HCT116 (cell line): ENCODE measurements at regions not wholly inside any gene's neighbourhood (a gene's known extent, or its start where the extent isn't known, plus 50 kb on each side); places are given as distances from the start of the nearest gene placed in this dataset.

Experiments
- ATAC-seq: fragments of 200-7000 bp; cut with Tn5 transposase; 2 replicates; pipeline ENCODE4 v1.9.1; 2020; ENCODE audit warnings: mild to moderate bottlenecking, moderate library complexity
- BruUV-seq: library from RNA; stranded (reverse); fragments of 400-500 nt; replicated peaks from 2 replicates; lab custom pipeline; 2021; lab: Mats Ljungman, UMichigan
- CTCF ChIA-PET: fragments of 300-600 bp; sonication (Branson Sonifier 250); formaldehyde crosslinking; loops from one replicate; lab custom pipeline; 2021; ENCODE audit warnings: antibody characterized with exemption; lab: Charles Lee
- POLR2A ChIA-PET: fragments of 300-600, 350-600 bp; sonication (Branson Sonifier 250); formaldehyde crosslinking; loops from one replicate; lab custom pipeline; 2021; ENCODE audit warnings: antibody characterized with exemption; lab: Charles Lee
- RAD21 ChIA-PET, 2 experiments: fragments of 300-600 bp; sonication (Branson Sonifier 250); formaldehyde crosslinking; loops; one replicate each; lab custom pipeline; 2023; ENCODE audit warnings: low total read pairs in 2 of 2; ENCODE audit not compliant: uncharacterized antibody in 2 of 2, unreplicated experiment in 2 of 2, low non-redundant PET in 1 of 2; lab: Charles Lee
- DNase-seq: peaks from one replicate; pipeline ENCODE4 v3.0.0-alpha.2; 2010; ENCODE audit warnings: low read depth, low spot score
- H2AFZ ChIP-seq: fragments of 200-600 bp; shearing (Covaris generic), sonication (generic); 2 replicates; pipeline ENCODE4 v1.6.1; 2017; ENCODE audit warnings: low read depth, mixed run types, mixed read lengths, antibody characterized with exemption, low read length; ENCODE audit not compliant: poor library complexity, severe bottlenecking
- H3K27ac ChIP-seq: 2 replicates; pipeline ENCODE4 v1.5.1; 2012; ENCODE audit warnings: low read depth, low read length
- H3K27me3 ChIP-seq: fragments of 200-600 bp; sonication (generic); 2 replicates; pipeline ENCODE4 v1.6.1; 2016; ENCODE audit warnings: mixed run types, low read length, mixed read lengths; ENCODE audit not compliant: insufficient read depth
- H3K36me3 ChIP-seq, 2 experiments: fragments of 200-500 bp in 1 of 2; fragments of 200-600 bp in 1 of 2; sonication (Bioruptor generic) in 1 of 2; sonication (generic) in 1 of 2; 2 replicates each; pipeline versions ENCODE4 v1.5.1 to v1.6.1; 2014 to 2016; ENCODE audit warnings: low read length in 2 of 2, inconsistent platforms in 1 of 2, mixed read lengths in 1 of 2, mixed run types in 1 of 2; ENCODE audit not compliant: insufficient read depth in 2 of 2, control insufficient read depth in 1 of 2
- H3K4me1 ChIP-seq, 2 experiments: fragments of 200-600 bp in 1 of 2; sonication (generic) in 1 of 2; 2 replicates each; pipeline versions ENCODE4 v1.5.1 to v1.6.1; 2012 to 2017; ENCODE audit warnings: low read length in 2 of 2, inconsistent platforms in 1 of 2, mild to moderate bottlenecking in 1 of 2, mixed read lengths in 1 of 2, mixed run types in 1 of 2, moderate library complexity in 1 of 2; ENCODE audit not compliant: insufficient read depth in 2 of 2, control insufficient read depth in 1 of 2
- H3K4me2 ChIP-seq: fragments of 200-600 bp; sonication (generic); 2 replicates; pipeline ENCODE4 v1.6.1; 2017; ENCODE audit warnings: mixed run types, low read length, mixed read lengths
- H3K4me3 ChIP-seq, 2 experiments: fragments of 200-600 bp in 1 of 2; sonication (generic) in 1 of 2; replicated peaks in 1 of 2; 2 replicates each; pipeline ENCODE4 v1.5.1; 2011 to 2016; ENCODE audit warnings: low read length in 2 of 2, control low read depth in 1 of 2, low read depth in 1 of 2, mild to moderate bottlenecking in 1 of 2, mixed read lengths in 1 of 2, mixed run types in 1 of 2
- H3K79me2 ChIP-seq: fragments of 200-600 bp; sonication (generic); 2 replicates; pipeline ENCODE4 v1.6.1; 2017; ENCODE audit warnings: mild to moderate bottlenecking, mixed run types, low read length, moderate library complexity, mixed read lengths; ENCODE audit not compliant: insufficient read depth
- H3K9ac ChIP-seq: fragments of 200-600 bp; sonication (generic); 2 replicates; pipeline ENCODE4 v1.6.1; 2016; ENCODE audit warnings: low read length, mixed read lengths
- H3K9me2 ChIP-seq: fragments of 200-600 bp; sonication (generic), shearing (Covaris generic); 2 replicates; pipeline ENCODE4 v1.6.1; 2017; ENCODE audit warnings: mixed run types, mild to moderate bottlenecking, moderate library complexity; ENCODE audit not compliant: insufficient read depth
- H3K9me3 ChIP-seq, 2 experiments: fragments of 200-500 bp in 1 of 2; fragments of 200-600 bp in 1 of 2; sonication (Bioruptor generic) in 1 of 2; sonication (generic) in 1 of 2; 2 replicates each; pipeline ENCODE4 v1.6.1; 2014 to 2017; ENCODE audit warnings: low read length in 2 of 2, mixed read lengths in 2 of 2, inconsistent platforms in 1 of 2, low read depth in 1 of 2, mild to moderate bottlenecking in 1 of 2, mixed run types in 1 of 2, moderate library complexity in 1 of 2; ENCODE audit not compliant: control insufficient read depth in 1 of 2, insufficient read depth in 1 of 2
- H4K20me1 ChIP-seq: fragments of 200-600 bp; sonication (generic), shearing (Covaris generic); 2 replicates; pipeline ENCODE4 v1.6.1; 2017; ENCODE audit warnings: mixed run types, mild to moderate bottlenecking, moderate library complexity; ENCODE audit not compliant: insufficient read depth
- ATF3 ChIP-seq: IDR thresholded peaks from 2 replicates; pipeline ENCODE4 v1.6.1; 2012
- EGR1 ChIP-seq: IDR thresholded peaks from 2 replicates; pipeline ENCODE4 v1.6.1; 2012; ENCODE audit warnings: low read depth
- EZH2phosphoT487 ChIP-seq: fragments of 200-600 bp; IDR thresholded peaks from 2 replicates; pipeline ENCODE4 v1.6.1; 2018; ENCODE audit warnings: antibody characterized with exemption, borderline replicate concordance
- POLR2A ChIP-seq: IDR thresholded peaks from 2 replicates; pipeline ENCODE4 v1.7.0; 2011; ENCODE audit warnings: borderline replicate concordance; ENCODE audit not compliant: insufficient read depth, insufficient read length; ENCODE audit errors: extremely low read depth
- POLR2AphosphoS5 ChIP-seq: IDR thresholded peaks from 2 replicates; pipeline ENCODE4 v1.6.1; 2011; ENCODE audit warnings: mild to moderate bottlenecking, low read depth, low read length, moderate library complexity
- RAD21 ChIP-seq: IDR thresholded peaks from 2 replicates; pipeline ENCODE4 v1.6.1; 2012; ENCODE audit warnings: low read depth, mild to moderate bottlenecking
- TCF7L2 ChIP-seq: IDR thresholded peaks from 2 replicates; pipeline ENCODE4 v1.7.0; 2011; ENCODE audit warnings: borderline replicate concordance, inconsistent platforms; ENCODE audit not compliant: insufficient read depth, insufficient read length; ENCODE audit errors: extremely low read depth
- ZBTB33 ChIP-seq: IDR thresholded peaks from 2 replicates; pipeline ENCODE4 v1.6.1; 2011; ENCODE audit warnings: mild to moderate bottlenecking, low read length, moderate library complexity; ENCODE audit not compliant: insufficient replicate concordance; ENCODE audit errors: extremely low read depth
- ZNF274 ChIP-seq: fragments of 200-500 bp; sonication (Bioruptor generic); IDR thresholded peaks from 2 replicates; pipeline ENCODE4 v1.6.1; 2014; ENCODE audit warnings: mild to moderate bottlenecking, low read depth, low read length, inconsistent platforms
- intact Hi-C: fragments of 100-400 bp; cut with micrococcal nuclease; formaldehyde crosslinking; loops from 2 replicates; pipeline ENCODE4 v1.10.0; 2022

DNA sequence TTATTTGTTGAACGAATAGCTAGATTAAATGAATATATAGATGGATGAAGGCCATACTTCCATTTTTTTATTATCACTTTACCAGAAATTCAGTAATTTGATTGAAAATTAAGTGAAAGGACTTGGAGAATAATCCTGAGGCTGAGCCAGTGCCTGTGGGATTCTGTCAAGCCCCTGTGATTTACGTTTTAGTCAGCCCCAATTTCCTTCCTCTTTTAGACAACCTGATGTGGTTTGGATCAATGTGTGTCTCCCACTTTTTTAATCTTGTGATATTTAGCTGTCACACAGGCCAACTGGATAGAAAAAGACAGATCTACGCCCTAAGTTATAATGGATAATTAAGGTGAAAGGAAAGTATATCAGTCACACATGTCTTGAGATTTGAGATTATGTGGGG, 188.8 kb downstream of the EDN1 start:
- no peak overlapping the region for H2AFZ ChIP-seq
- no peaks in the 10 kb centered on the region for H3K9me3 ChIP-seq
- intact Hi-C loops = no loop called here
- H3K36me3 ChIP-seq = no peaks in the 10 kb centered on the region
- H3K9me2 ChIP-seq = no peaks in the 10 kb centered on the region
- no peak for ATAC-seq
- H3K27ac ChIP-seq = no peak overlapping the region
- DNase-seq = no peak
- ChIA-PET RAD21 (no interaction called here), CTCF (no interaction called here), POLR2A (no interaction called here)
- H4K20me1 ChIP-seq = no peaks in the 10 kb centered on the region
- no peak overlapping the region for H3K9ac ChIP-seq
- BruUV-seq = no TSS peak
- H3K27me3 ChIP-seq = no peaks in the 10 kb centered on the region
- H3K4me3 ChIP-seq = no peak overlapping the region
- H3K4me1 ChIP-seq = peaks cover 6 to 20% of the 10 kb centered on the region in 2 experiments
- H3K79me2 ChIP-seq = no peaks in the 10 kb centered on the region
- H3K4me2 ChIP-seq = no peak overlapping the region
- TF ChIP-seq POLR2A (no peak), TCF7L2 (no peak)
- TF ChIP-seq, all 23 proteins: peak for 0

DNA sequence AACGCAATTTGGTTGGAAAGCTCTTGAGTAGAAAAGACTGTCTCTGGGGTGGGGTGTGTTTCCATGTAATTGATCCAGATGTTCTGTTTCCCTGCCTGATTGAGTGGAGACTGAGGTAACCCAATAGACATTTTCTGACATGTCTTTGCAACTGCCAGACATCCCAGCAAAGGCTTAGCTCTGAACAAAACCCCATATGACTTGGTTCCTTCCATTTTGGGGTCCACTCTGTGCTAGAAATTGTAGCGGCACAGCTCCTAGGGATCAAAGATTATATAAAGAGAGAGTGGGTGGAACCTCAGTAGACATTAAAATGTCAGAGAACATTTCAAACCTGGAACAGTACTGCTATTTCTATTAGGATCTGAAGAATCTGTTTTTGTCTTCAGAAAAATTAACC, 189.3 kb downstream of the EDN1 start:
- H2AFZ ChIP-seq = no peak overlapping the region
- H3K36me3 ChIP-seq = no peaks in the 10 kb centered on the region
- TF ChIP-seq RAD21 (no peak), ZNF274 (no peak), ATF3 (no peak), ZBTB33 (no peak), POLR2A (no peak), EGR1 (no peak), POLR2AphosphoS5 (no peak), EZH2phosphoT487 (no peak)
- DNase-seq (no peak), ATAC-seq (no peak)
- peaks cover 10 to 25% of the 10 kb centered on the region in 2 experiments for H3K4me1 ChIP-seq
- ChIA-PET POLR2A (no interaction called here), RAD21 (no interaction called here), CTCF (no interaction called here)
- no peak overlapping the region for H3K4me2 ChIP-seq
- no peak overlapping the region for H3K9ac ChIP-seq
- H3K9me3 ChIP-seq = no peaks in the 10 kb centered on the region
- intact Hi-C loops = no loop called here
- no peaks in the 10 kb centered on the region for H3K27me3 ChIP-seq
- no peaks in the 10 kb centered on the region for H3K9me2 ChIP-seq
- BruUV-seq = no TSS peak
- no peaks in the 10 kb centered on the region for H3K79me2 ChIP-seq
- no peak overlapping the region for H3K4me3 ChIP-seq
- H4K20me1 ChIP-seq = no peaks in the 10 kb centered on the region
- no peak overlapping the region for H3K27ac ChIP-seq
